Fibroblast of skin of abdomen (primary cell): ENCODE measurements at regions not wholly inside any gene's neighbourhood (a gene's known extent, or its start where the extent isn't known, plus 50 kb on each side); places are given as distances from the start of the nearest gene placed in this dataset.
"Not testable (repeated sequence)": the region's sequence is repeated elsewhere in the genome, so short reads cannot be mapped to it uniquely, and the experiment has no call there.

Experiments
- DNase-seq: peaks from one replicate; pipeline ENCODE4 v3.0.0-alpha.2; 2013

DNA sequence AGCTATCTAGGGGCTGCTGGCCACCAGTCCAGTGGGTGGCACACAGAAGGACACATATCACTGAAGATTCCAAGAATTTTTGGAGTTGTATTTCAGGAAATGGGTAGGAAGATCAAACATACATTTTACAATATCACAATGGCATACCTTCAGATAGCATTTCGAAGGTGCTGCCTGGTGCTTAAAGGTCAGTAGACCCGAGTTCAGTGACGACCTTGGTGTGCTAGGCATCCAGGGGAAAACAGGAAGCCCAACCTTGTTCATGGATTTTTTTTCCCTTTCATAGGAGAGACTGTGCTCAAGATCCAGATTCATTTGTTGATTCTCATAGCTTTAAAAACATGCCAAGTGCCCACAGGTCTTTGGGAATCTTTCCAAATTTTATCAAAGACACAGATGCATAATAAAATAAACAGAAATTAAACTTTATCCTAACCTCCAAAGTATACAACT lies 51.0 kb upstream of the RCBTB2 start:
- no peak for DNase-seq

DNA sequence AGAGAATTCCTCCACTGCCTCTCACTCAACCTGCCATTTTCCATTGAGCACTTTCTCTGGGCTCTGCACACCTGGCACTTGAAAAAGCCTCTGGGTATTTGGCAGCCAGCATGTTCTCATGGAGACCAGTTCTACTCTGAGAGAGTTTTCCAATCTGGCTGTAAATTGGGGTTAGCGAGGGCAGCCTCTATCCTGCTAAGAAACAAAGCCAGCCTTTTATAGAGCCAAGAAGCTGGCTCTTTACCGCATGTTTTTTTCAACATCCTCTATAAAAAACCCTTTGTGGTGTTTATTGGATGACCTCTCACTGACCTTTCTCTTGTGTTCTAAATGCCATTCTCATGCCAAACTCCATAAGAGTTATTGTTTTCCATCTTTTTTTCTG lies 52.6 kb upstream of the RCBTB2 start:
- no peak for DNase-seq

DNA sequence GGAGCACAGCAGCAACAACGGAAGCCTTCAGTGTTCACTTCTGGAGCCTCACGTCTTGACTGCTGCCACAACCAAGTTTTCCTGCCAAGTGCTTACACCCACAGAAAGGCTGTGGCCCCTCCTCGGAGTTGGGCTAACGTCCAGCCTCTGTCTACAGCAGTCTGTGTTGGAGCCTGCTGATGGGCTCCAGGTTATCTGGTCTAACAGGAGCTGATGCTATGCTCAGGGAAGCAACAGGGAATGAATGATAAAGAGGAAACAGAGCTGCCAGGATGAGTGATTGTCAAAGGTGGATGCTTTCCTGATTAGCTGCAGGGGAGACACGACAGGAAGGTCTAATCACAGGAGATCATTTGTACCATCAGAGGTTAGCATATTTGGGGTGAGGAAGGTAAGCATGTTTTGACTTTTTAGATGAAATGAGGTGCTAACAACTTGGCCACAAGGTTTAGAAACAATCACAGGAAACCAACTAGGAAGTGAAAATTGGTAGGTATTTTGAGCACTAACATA lies 53.8 kb upstream of the RCBTB2 start:
- no peak for DNase-seq

DNA sequence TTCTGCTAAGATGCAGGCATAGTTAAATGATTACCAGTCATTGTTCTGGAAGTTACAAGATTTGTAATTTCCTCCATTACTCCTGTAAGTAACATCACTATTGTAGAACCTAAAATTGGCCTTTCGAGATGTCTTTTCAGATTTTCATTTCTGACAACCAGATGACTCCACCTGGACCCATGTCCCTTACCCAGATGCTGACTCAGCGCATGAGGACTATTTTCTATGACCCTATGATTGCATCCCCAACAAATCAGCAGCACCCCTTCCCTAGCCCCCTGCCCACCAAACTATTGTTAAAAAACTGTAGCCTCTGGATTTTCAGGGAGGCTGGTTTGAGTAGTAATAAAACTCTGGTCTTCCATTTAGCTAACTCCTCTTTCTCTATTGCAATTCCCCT lies 55.2 kb upstream of the RCBTB2 start:
- DNase-seq, result no peak

DNA sequence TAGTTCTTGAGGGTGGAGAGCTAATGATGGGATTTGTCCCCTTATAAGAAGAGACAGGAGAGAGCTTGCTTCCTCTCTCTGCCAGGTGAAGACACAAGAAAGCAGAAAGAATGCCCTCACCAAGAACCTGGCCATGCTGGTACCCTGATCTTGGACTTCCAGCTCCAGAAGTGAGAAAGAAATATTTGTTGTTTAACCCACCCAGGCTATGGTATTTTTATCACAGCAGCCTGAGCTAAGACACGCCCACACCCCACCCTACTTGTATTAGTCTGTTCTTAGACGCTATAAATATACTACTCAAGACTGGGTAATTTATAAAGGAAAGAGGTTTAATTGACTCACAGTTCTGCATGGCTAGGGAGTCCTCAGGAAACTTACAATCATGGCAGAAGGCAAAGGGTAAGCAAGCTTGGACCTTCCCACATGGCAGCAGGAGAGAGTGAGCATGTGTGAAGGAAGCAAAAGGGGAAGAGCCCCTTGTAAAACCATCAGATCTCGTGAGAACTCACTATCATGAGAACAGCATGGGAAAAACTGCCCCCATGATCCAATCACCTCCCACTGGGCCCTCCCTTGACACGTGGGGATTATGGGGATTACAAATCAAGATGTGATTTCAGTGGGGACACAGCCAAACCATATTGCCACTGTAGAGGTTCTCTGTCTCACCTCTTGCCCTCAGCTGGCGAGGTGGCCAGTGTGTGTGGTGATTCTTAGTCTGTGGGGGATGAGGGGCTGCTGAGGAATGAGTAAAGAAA lies 57.4 kb upstream of the RCBTB2 start:
- no peak for DNase-seq

DNA sequence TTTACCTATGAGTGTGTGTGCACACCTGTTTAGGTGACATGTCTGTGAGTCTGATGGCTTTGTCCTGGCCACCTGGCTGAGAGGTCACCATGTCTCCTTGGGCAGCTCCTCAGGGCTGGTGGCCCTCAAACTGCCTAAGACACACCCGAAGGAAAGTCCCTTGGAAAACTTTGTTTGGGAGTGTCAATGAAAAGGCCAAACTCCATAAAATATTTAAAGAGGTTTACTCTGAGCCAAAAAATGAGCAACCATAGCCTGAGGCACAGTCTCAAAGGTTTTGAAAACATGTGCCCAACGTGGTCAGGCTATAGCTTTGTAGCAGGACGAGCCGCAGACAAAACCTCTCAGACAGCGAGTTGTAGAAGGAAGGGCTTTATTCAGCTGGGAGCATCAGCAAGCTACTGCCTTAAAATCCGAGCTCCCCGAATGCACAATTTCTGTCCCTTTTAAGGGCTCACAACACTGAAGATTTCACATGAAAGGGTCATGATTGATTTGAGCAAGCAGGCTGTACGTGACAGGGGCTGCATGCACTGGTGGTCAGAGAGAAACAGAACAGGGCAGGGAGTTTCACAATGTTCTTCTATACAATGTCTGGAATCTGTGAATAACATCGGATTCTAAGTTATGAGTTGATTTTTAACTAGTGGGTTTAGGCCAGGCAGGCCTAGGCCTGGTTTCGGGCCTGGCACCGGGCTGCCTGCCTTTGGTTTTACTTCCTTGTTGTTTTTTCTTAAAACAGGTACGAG lies 58.4 kb upstream of the RCBTB2 start:
- DNase-seq, result not testable (repeated sequence)

DNA sequence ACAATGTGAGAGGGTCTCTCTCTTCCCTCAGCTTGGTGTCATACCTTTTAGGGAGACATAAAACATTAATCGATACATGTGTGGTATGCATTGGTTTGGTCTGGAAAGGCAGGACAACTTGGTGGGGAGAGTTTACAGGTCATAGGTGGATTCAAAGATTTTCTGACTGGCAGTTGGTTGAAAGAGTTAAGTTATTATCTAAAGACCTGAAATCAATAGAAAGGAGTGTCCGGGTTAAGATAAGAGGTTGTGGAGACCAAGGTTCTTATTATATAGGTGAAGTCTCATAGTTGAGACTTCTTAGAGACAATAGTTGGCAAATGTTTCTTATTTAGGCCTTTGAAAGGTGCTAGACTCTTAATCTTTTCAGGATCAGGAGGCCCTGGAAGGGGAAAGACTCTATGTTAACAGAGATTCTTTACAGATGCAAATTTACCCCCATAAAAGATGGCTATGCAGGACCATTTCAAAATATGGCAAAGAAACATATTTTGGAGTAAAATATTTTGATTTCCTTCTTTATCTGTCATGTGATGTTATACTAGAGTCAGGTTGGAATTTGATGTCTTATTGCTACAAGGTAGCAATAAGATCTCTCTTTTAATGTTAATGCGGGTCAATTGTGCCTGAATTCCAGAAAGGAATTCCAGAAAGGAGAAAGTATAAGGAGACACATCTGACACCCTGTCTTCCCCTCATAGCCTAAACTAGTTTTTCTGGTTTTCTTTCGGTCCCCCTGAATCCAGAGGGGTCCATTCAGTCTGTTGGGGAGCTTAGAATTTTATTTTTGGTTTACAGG lies 59.2 kb upstream of the RCBTB2 start:
- no peak for DNase-seq

DNA sequence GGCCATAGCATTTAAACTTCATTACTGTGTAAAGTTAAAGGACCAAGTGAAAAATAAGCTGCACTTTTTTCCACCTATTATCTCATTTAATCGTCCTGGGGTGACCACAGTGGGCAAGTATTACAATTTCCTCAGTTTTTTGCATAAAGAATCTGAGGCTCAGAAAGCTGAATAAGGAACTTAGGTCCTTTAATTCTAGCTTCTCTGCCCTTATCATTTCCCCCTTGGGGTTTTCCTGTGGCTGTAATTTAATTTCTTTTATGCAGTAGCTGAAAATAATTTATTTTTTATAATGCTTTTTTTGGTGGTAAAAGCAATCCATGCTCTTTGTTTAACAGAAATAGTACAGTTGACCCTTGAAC lies 59.8 kb upstream of the RCBTB2 start:
- no peak for DNase-seq

DNA sequence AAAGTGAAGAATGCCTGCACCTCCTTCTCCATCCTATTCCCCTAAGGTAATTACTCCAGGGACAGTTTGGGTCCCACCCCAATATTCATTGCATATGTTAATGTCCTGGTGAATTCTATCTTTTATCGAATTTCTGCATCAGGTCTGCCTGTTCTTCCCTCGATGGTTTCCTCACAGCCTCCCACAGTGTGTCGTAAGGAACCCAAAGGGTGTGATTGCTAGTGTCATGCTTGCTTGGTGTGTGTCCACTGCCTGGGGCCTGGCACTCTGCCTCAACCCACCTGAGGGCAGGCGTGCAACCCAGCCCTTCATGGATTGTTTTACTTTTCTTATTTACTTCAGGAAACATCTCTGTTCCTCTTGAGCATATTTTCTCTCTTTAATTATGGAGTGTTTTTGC lies 60.2 kb upstream of the CYSLTR2 start:
- DNase-seq, result no peak

DNA sequence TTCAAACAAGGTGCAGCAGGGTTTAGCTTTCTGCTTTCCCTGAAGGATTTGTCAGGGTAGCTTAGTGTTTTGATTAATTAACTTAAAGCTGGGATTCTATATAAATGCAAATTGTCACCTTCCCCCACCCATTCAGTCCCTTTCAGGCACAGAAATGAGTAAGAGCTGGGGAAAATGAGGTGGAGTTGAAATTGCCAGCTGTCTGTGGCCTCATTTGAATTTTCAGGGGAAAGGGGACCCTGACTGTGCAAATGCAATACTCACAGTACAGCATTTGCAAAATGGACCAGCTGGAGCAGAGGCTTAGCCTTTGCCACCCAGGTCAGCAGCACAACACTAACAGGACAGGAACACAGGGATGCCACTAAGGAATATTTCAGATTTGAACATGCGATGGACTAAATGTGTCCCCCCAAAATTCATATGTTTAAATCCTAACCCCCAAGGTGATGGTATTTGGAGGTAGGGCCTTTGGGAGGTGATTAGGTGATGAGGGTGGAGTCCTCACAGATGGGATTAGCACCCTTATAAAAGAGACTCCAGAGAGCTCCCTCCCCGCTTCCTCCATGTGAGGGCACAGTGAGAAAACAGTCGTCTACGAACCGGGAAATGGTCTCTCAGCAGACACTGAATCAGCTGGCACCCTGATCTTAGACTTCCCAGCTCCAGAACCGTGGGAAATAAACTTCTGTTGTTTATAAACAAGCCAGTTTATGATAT lies 59.5 kb upstream of the CYSLTR2 start:
- DNase-seq, result no peak

DNA sequence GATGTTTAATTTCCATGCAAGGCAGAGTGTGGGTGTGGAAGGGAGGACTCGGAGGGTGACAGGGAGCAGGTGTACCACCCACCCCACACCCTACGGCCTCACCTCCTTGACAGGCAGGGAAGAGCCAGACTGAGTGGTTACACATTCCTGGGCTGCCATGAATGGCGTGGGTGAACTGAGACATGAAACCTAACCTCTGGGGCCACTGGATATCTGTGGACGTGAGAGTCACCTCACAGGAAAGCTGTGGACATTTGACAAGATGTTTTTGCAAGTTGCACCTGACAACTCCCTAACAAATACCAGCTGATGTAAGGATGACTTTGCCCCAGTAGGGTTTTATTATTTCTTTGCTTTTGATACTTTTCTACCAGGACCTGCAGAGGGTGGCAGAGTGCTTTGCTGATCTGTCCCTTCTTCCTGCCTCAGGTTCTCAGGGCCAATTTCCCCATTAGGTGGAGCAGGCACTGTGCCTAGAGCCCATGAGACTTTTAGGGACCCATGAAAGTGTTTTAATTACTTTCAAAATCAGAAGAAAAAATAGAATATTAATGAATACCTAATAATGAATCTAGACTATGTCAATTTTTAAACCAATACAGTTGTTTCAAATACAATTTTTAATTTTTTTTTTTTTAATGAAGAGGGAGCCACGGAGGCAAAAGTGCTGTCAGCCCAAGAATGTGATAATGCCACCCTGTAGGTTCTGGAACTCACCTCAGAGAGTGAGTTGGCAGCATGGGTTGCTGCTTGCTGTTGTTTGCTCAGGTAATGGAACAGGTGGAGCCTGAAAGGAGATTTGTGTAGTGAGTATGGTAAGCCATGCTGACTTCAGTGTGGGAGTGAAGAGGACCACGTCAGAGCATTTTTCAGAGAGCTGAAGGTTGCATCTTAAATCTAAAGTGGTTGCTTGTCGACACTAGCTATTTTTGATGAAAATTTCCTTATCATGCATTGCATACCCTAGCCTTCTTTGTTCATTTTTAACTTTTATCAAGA lies 58.0 kb upstream of the CYSLTR2 start:
- peak; percentile 43 for DNase-seq

DNA sequence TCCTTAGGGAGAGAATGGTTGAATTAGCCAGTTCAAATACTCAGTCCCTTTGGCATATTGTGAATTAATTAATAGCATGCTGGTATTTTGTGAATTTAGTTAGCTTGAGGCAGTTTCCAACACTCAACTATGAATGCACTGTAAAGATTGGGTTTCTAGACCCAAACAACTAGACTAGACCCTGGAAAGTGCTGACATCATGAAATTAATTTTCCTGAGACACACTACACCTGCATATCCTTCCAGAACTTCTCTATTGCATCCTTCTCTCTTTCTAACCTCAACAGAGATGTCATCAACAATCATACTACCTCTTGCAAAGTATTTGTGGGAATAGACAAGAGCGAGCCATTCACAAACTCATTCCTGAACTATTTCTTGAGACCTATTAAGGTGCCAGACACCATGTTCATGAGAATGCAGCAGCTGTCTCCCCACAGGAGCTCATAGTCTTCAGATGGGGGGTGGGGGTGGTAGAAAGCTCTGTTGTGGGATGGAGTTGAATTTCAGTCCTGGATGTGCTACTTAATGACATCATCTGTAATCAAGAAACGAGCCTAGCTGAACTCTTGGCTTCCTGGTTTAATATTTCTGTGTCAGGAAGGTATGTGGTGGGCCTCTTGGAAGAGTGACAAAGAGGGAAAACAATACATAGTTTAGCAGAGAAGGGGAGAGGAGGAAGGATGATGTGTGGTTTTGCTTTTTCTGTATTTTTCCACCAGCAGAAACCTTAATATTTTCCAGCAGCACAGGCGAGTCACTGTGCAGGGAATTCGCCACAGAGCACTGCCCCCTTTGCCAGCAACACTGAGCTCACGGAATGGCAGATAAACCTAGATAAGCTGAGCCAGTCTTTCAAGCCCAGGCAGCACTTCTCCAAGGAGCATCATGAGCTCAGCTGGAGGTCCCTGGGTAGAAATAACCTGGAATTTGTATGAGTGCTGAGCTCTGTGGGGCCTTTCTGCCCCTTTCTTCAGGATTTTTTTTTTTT lies 53.1 kb upstream of the CYSLTR2 start:
- DNase-seq, result peak; percentile 77

DNA sequence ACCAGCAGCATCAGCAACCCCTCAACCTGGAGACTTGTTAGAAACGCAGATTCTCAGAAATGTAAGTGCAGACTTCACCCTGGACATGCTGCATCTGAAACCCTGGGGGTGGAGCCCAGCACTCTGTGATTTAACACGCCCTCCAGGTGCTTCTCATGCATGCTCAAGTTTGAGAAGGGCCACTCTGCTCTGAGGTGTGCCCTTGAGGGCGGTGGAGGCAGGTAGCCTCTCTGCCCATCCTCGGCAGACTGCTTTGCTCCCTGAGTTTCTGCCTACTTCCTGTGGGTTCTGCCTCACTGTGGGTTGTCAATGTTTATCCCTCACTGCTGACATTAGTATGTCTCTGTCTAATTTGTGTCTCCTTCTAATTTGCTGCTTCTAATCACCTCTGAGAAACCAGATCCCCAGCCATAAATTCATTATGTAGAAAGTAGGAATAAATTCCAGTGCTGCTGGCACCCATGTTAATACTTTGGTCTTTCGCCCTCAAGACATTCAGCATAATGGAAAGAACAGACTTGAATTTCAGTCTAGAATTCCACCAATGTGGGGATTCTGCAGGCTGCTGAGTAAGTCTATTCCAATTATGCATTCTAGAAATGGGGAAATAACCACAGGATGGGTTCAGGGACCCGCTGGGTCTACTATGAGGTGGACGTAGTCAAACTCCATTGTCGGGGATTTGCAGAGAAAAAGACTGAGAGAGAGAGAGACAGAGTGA lies 51.3 kb upstream of the CYSLTR2 start:
- no peak for DNase-seq

DNA sequence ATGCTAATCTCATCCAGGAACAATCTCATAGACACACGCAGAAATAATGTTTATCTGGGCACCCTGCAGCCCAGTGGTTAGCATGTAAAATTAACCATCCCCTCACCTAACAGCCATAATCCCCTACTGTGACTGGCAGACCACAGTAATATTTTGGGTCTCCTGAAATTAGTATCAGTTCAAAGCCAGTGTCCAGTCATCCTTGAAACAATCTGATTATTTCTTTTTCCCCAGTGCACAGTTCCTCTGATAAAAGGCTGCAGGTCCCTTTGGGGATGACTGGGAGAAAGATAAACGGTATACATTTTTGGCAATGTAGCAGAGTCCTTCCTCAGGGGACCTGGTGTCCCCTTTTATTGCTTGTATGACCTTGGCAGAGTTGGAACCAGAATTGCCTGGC lies 50.4 kb upstream of the CYSLTR2 start:
- DNase-seq, result no peak
